ENCODE measurements at regions not wholly inside any gene's neighbourhood (a gene's known extent, or its start where the extent isn't known, plus 50 kb on each side); places are given as distances from the start of the nearest gene placed in this dataset.

DNA sequence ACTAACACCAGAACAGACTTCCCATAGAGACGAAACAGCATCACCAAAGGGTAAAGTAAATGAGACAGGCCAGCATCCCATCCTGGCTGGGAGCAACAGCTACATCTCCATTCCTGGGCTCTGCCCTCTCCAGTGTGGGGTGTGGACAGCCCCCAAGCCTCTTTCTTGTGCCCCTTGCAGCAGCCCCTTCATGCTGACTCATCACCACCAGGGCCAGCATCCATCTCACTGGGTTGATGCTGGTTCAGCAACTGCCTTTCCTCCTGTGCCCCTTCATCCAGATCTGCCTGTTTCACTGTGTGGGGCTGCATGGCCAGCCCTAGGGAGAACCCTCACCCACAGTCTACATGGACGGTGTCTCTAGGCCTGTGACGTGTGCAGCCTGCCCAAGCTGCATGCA is 569.1 kb upstream of the TBX3 start (continued):
- TF ChIP-seq, protein P1, sequence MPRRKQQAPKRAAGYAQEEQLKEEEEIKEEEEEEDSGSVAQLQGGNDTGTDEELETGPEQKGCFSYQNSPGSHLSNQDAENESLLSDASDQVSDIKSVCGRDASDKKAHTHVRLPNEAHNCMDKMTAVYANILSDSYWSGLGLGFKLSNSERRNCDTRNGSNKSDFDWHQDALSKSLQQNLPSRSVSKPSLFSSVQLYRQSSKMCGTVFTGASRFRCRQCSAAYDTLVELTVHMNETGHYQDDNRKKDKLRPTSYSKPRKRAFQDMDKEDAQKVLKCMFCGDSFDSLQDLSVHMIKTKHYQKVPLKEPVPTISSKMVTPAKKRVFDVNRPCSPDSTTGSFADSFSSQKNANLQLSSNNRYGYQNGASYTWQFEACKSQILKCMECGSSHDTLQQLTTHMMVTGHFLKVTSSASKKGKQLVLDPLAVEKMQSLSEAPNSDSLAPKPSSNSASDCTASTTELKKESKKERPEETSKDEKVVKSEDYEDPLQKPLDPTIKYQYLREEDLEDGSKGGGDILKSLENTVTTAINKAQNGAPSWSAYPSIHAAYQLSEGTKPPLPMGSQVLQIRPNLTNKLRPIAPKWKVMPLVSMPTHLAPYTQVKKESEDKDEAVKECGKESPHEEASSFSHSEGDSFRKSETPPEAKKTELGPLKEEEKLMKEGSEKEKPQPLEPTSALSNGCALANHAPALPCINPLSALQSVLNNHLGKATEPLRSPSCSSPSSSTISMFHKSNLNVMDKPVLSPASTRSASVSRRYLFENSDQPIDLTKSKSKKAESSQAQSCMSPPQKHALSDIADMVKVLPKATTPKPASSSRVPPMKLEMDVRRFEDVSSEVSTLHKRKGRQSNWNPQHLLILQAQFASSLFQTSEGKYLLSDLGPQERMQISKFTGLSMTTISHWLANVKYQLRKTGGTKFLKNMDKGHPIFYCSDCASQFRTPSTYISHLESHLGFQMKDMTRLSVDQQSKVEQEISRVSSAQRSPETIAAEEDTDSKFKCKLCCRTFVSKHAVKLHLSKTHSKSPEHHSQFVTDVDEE (CRISPR knock-in tag; IDR thresholded peaks at IDR 0.05): no peak
- no peak for TF ChIP-seq ZNF565 (CRISPR knock-in tag; conservative IDR thresholded peaks at IDR 0.05; ENCODE audit: low read depth)
- TF ChIP-seq TOX (CRISPR knock-in tag; IDR thresholded peaks at IDR 0.05; ENCODE audit: borderline replicate concordance): no peak
- TF ChIP-seq SNAI2 (CRISPR knock-in tag; IDR thresholded peaks at IDR 0.05): no peak
- TF ChIP-seq GLIS3 (CRISPR knock-in tag; IDR thresholded peaks at IDR 0.05): no peak
- TF ChIP-seq, protein P2, sequence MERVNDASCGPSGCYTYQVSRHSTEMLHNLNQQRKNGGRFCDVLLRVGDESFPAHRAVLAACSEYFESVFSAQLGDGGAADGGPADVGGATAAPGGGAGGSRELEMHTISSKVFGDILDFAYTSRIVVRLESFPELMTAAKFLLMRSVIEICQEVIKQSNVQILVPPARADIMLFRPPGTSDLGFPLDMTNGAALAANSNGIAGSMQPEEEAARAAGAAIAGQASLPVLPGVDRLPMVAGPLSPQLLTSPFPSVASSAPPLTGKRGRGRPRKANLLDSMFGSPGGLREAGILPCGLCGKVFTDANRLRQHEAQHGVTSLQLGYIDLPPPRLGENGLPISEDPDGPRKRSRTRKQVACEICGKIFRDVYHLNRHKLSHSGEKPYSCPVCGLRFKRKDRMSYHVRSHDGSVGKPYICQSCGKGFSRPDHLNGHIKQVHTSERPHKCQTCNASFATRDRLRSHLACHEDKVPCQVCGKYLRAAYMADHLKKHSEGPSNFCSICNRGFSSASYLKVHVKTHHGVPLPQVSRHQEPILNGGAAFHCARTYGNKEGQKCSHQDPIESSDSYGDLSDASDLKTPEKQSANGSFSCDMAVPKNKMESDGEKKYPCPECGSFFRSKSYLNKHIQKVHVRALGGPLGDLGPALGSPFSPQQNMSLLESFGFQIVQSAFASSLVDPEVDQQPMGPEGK (CRISPR knock-in tag; IDR thresholded peaks at IDR 0.05; ENCODE audit: borderline replicate concordance): no peak
- no peak for TF ChIP-seq OSR1 (CRISPR knock-in tag; IDR thresholded peaks at IDR 0.05)
- TF ChIP-seq ZFP3 (CRISPR knock-in tag; IDR thresholded peaks at IDR 0.05): no peak
- no peak for TF ChIP-seq ESRRG (CRISPR knock-in tag; IDR thresholded peaks at IDR 0.05)
- TF ChIP-seq ZC3H10 (CRISPR knock-in tag; IDR thresholded peaks at IDR 0.05): no peak
- TF ChIP-seq ARNTL (CRISPR knock-in tag; IDR thresholded peaks at IDR 0.05; ENCODE audit: borderline replicate concordance, low read depth): no peak

DNA sequence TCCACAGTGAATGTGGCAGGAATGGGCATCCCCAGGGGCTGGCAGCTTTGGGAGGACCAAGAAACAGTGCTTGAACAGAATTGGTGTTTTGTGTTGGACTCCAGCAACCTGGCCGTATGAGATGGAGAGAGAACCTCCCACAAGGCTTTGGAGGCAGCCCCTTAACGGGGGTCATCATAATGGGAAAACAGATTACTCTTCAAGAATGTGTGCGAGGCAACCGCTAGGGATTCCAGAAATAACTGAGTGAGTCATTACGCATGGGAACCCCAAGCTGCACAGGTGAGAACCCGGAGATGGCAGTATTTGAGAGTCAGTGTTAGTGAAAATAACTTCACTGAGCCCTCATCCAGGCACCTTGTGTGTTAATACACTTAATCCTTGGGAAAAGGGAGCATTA is 567.8 kb upstream of the TBX3 start:
- ATAC-seq: no peak
- no peak for TF ChIP-seq PPARA (CRISPR knock-in tag; IDR thresholded peaks at IDR 0.05; ENCODE audit: borderline replicate concordance)
- TF ChIP-seq, protein P1 (CRISPR knock-in tag; IDR thresholded peaks at IDR 0.05): no peak
- TF ChIP-seq ZNF70 (CRISPR knock-in tag; IDR thresholded peaks at IDR 0.05): no peak
- no peak for TF ChIP-seq BACH2 (CRISPR knock-in tag; IDR thresholded peaks at IDR 0.05; ENCODE audit: borderline replicate concordance)
- no peak for TF ChIP-seq ISL1 (CRISPR knock-in tag; IDR thresholded peaks at IDR 0.05)
- TF ChIP-seq TCF4 (CRISPR knock-in tag; IDR thresholded peaks at IDR 0.05; ENCODE audit: borderline replicate concordance): no peak

DNA sequence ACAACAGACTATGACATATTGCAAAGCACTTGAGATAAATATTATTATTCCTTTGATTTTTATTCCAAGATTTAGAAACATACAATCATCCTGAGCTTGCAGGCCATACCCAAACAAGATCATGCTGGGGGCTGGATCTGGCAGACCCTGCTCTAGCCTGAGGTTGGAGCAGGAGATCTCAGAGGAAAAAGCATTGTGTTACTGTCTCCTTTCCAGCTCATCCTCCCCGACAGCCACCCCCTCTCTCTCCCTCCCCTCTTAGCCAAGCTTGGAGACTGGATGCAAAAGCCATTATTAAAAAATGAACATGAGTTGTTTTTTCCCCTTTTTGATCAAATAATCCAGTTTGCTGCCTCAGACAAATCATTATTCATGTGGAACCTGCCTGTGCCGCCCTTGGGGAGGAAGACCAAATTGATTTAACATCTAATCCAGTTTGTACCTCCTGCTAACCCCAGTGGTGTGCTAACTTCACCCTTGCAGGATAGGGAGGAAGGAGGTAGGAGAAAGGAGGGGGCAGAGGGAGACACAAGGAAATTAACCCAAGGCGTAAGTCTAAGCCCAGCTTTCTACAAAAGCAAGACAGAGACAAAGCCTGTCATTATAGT is 565.8 kb upstream of the TBX3 start:
- ATAC-seq: no peak
- TF ChIP-seq, protein P1 (CRISPR knock-in tag; IDR thresholded peaks at IDR 0.05): no peak
- TF ChIP-seq TCF4 (CRISPR knock-in tag; IDR thresholded peaks at IDR 0.05; ENCODE audit: borderline replicate concordance) (no peak), ZNF565 (CRISPR knock-in tag; conservative IDR thresholded peaks at IDR 0.05; ENCODE audit: low read depth) (no peak), TOX (CRISPR knock-in tag; IDR thresholded peaks at IDR 0.05; ENCODE audit: borderline replicate concordance) (no peak), ZNF8 (CRISPR knock-in tag; IDR thresholded peaks at IDR 0.05) (no peak), ARNTL (CRISPR knock-in tag; IDR thresholded peaks at IDR 0.05; ENCODE audit: borderline replicate concordance, low read depth) (no peak), CSDC2 (CRISPR knock-in tag; IDR thresholded peaks at IDR 0.05) (no peak), BACH2 (CRISPR knock-in tag; IDR thresholded peaks at IDR 0.05; ENCODE audit: borderline replicate concordance) (no peak), GLIS3 (CRISPR knock-in tag; IDR thresholded peaks at IDR 0.05) (no peak)
- TF ChIP-seq, protein P2 (CRISPR knock-in tag; IDR thresholded peaks at IDR 0.05; ENCODE audit: borderline replicate concordance): no peak
